ENCODE measurements at regions not wholly inside any gene's neighbourhood (a gene's known extent, or its start where the extent isn't known, plus 50 kb on each side); places are given as distances from the start of the nearest gene placed in this dataset.

DNA sequence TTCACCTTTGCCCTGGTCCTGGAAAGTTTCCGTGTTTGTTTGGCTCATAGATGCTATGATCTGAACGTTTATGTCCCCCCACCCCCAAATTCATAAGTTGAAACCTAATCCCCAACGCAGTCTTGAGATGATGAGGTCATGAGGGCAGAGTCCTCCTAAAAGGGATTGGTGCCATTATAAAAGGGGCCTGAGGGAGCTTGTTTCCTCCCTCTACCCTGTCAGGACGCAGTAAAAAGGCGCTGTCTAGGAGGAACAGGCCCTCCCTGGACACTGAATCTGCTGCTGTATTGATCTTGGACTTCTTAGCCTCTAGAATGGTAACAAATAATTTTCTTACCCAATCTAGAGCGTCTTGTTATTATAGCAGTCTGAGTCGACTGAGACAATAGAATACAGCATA lies 2190.6 kb upstream of the TENM3 start (continued):
- TF ChIP-seq, protein P1, sequence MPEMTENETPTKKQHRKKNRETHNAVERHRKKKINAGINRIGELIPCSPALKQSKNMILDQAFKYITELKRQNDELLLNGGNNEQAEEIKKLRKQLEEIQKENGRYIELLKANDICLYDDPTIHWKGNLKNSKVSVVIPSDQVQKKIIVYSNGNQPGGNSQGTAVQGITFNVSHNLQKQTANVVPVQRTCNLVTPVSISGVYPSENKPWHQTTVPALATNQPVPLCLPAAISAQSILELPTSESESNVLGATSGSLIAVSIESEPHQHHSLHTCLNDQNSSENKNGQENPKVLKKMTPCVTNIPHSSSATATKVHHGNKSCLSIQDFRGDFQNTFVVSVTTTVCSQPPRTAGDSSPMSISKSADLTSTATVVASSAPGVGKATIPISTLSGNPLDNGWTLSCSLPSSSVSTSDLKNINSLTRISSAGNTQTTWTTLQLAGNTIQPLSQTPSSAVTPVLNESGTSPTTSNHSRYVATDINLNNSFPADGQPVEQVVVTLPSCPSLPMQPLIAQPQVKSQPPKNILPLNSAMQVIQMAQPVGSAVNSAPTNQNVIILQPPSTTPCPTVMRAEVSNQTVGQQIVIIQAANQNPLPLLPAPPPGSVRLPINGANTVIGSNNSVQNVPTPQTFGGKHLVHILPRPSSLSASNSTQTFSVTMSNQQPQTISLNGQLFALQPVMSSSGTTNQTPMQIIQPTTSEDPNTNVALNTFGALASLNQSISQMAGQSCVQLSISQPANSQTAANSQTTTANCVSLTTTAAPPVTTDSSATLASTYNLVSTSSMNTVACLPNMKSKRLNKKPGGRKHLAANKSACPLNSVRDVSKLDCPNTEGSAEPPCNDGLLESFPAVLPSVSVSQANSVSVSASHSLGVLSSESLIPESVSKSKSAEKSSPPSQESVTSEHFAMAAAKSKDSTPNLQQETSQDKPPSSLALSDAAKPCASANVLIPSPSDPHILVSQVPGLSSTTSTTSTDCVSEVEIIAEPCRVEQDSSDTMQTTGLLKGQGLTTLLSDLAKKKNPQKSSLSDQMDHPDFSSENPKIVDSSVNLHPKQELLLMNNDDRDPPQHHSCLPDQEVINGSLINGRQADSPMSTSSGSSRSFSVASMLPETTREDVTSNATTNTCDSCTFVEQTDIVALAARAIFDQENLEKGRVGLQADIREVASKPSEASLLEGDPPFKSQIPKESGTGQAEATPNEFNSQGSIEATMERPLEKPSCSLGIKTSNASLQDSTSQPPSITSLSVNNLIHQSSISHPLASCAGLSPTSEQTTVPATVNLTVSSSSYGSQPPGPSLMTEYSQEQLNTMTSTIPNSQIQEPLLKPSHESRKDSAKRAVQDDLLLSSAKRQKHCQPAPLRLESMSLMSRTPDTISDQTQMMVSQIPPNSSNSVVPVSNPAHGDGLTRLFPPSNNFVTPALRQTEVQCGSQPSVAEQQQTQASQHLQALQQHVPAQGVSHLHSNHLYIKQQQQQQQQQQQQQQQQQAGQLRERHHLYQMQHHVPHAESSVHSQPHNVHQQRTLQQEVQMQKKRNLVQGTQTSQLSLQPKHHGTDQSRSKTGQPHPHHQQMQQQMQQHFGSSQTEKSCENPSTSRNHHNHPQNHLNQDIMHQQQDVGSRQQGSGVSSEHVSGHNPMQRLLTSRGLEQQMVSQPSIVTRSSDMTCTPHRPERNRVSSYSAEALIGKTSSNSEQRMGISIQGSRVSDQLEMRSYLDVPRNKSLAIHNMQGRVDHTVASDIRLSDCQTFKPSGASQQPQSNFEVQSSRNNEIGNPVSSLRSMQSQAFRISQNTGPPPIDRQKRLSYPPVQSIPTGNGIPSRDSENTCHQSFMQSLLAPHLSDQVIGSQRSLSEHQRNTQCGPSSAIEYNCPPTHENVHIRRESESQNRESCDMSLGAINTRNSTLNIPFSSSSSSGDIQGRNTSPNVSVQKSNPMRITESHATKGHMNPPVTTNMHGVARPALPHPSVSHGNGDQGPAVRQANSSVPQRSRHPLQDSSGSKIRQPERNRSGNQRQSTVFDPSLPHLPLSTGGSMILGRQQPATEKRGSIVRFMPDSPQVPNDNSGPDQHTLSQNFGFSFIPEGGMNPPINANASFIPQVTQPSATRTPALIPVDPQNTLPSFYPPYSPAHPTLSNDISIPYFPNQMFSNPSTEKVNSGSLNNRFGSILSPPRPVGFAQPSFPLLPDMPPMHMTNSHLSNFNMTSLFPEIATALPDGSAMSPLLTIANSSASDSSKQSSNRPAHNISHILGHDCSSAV (CRISPR knock-in tag; IDR thresholded peaks at IDR 0.05; ENCODE audit: borderline replicate concordance): no peak
- TF ChIP-seq GZF1 (CRISPR knock-in tag; IDR thresholded peaks at IDR 0.05): no peak
- TF ChIP-seq SPEN (CRISPR knock-in tag; IDR thresholded peaks at IDR 0.05; ENCODE audit: low read depth): no peak
- no peak for TF ChIP-seq AGO2 (optimal IDR thresholded peaks at IDR 0.05; ENCODE audit: low read depth, low read length)
- no peak for TF ChIP-seq ZNF232 (CRISPR knock-in tag; IDR thresholded peaks at IDR 0.05; ENCODE audit: borderline replicate concordance)
- TF ChIP-seq ZNF724P (CRISPR knock-in tag; IDR thresholded peaks at IDR 0.05; ENCODE audit: borderline replicate concordance): no peak
- TF ChIP-seq, protein P2, sequence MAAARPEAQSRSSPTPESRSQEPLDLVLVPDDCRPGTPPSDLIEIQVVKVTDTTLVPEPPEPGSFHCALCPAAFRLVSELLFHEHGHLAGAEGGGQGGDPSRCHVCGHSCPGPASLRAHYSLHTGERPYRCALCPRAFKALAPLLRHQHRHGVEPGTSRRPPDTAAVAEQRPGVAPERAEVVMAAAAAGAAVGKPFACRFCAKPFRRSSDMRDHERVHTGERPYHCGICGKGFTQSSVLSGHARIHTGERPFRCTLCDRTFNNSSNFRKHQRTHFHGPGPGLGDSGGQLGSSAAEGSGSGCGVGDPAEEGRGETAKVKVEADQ (CRISPR knock-in tag; IDR thresholded peaks at IDR 0.05; ENCODE audit: borderline replicate concordance): no peak
- no peak for TF ChIP-seq SNRNP70 (IDR thresholded peaks at IDR 0.05; ENCODE audit: low read depth, low read length)
- TF ChIP-seq, protein P3, sequence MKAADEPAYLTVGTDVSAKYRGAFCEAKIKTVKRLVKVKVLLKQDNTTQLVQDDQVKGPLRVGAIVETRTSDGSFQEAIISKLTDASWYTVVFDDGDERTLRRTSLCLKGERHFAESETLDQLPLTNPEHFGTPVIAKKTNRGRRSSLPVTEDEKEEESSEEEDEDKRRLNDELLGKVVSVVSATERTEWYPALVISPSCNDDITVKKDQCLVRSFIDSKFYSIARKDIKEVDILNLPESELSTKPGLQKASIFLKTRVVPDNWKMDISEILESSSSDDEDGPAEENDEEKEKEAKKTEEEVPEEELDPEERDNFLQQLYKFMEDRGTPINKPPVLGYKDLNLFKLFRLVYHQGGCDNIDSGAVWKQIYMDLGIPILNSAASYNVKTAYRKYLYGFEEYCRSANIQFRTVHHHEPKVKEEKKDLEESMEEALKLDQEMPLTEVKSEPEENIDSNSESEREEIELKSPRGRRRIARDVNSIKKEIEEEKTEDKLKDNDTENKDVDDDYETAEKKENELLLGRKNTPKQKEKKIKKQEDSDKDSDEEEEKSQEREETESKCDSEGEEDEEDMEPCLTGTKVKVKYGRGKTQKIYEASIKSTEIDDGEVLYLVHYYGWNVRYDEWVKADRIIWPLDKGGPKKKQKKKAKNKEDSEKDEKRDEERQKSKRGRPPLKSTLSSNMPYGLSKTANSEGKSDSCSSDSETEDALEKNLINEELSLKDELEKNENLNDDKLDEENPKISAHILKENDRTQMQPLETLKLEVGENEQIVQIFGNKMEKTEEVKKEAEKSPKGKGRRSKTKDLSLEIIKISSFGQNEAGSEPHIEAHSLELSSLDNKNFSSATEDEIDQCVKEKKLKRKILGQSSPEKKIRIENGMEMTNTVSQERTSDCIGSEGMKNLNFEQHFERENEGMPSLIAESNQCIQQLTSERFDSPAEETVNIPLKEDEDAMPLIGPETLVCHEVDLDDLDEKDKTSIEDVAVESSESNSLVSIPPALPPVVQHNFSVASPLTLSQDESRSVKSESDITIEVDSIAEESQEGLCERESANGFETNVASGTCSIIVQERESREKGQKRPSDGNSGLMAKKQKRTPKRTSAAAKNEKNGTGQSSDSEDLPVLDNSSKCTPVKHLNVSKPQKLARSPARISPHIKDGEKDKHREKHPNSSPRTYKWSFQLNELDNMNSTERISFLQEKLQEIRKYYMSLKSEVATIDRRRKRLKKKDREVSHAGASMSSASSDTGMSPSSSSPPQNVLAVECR (CRISPR knock-in tag; IDR thresholded peaks at IDR 0.05; ENCODE audit: borderline replicate concordance): no peak
- no peak for TF ChIP-seq ZNF446 (CRISPR knock-in tag; IDR thresholded peaks at IDR 0.05)
- TF ChIP-seq, protein P4, sequence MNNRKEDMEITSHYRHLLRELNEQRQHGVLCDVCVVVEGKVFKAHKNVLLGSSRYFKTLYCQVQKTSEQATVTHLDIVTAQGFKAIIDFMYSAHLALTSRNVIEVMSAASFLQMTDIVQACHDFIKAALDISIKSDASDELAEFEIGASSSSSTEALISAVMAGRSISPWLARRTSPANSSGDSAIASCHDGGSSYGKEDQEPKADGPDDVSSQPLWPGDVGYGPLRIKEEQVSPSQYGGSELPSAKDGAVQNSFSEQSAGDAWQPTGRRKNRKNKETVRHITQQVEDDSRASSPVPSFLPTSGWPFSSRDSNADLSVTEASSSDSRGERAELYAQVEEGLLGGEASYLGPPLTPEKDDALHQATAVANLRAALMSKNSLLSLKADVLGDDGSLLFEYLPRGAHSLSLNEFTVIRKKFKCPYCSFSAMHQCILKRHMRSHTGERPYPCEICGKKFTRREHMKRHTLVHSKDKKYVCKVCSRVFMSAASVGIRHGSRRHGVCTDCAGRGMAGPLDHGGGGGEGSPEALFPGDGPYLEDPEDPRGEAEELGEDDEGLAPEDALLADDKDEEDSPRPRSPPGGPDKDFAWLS (CRISPR knock-in tag; IDR thresholded peaks at IDR 0.05; ENCODE audit: borderline replicate concordance): no peak

Measured in HepG2 (cell line).